HepG2 (cell line): ENCODE measurements at regions not wholly inside any gene's neighbourhood (a gene's known extent, or its start where the extent isn't known, plus 50 kb on each side); places are given as distances from the start of the nearest gene placed in this dataset.

ENCODE experiments used
- ATAC-seq: fragments of 200-7000 bp; cut with Tn5 transposase; 3 replicates; pipeline ENCODE4 v1.9.1; 2020; ENCODE audit warnings: mild to moderate bottlenecking, moderate library complexity
- BruUV-seq: library from RNA; stranded (reverse); fragments of 400-500 nt; replicated peaks from 2 replicates; lab custom pipeline; 2021; lab: Mats Ljungman, UMichigan
- CTCF ChIA-PET: fragments of 300-600 bp; formaldehyde crosslinking; extraction: SDS; loops from one replicate; lab custom pipeline; 2021; ENCODE audit warnings: low total read pairs, inconsistent platforms, low intra/inter-chr PET ratio; lab: Yijun Ruan, JAX
- POLR2A ChIA-PET: fragments of 350-600 bp; sonication (Branson Sonifier 250); formaldehyde crosslinking; loops from one replicate; lab custom pipeline; 2020; ENCODE audit warnings: antibody characterized with exemption, inconsistent platforms; lab: Yijun Ruan, JAX
- DNase-seq: peaks from one replicate; pipeline ENCODE4 v3.0.0-alpha.2; 2015; ENCODE audit warnings: low spot score
- FAIRE-seq: peaks from 3 replicates; lab custom pipeline; 2011; peaks lifted over from hg19 to GRCh38; lab: Jason Lieb, UNC
- H2AFZ ChIP-seq: one replicate; pipeline ENCODE4 v1.6.1; 2011; ENCODE audit warnings: low read length, inconsistent platforms
- H3K27ac ChIP-seq: fragments of 300-600 bp; 3 replicates; pipeline ENCODE4 v1.8.0; 2011; ENCODE audit warnings: mixed run types, mild to moderate bottlenecking, mixed read lengths, low read length, inconsistent platforms; ENCODE audit not compliant: insufficient read depth; ENCODE audit errors: extremely low read length
- H3K27me3 ChIP-seq, 2 experiments: fragments of 200-600 bp in 1 of 2; 2 replicates in 1 of 2; 3 replicates in 1 of 2; pipeline versions ENCODE4 v1.6.0 to v1.8.0; 2011; ENCODE audit warnings: low read length in 2 of 2, mild to moderate bottlenecking in 2 of 2, moderate library complexity in 2 of 2, inconsistent platforms in 1 of 2; ENCODE audit not compliant: insufficient read depth in 2 of 2, control insufficient read depth in 1 of 2
- H3K36me3 ChIP-seq, 2 experiments: fragments of 200-600 bp in 1 of 2; replicated peaks in 1 of 2; 2 replicates in 1 of 2; 3 replicates in 1 of 2; pipeline versions ENCODE4 v1.5.1 to v1.8.0; 2011; ENCODE audit warnings: low read length in 2 of 2, inconsistent platforms in 1 of 2; ENCODE audit not compliant: insufficient read depth in 2 of 2, control insufficient read depth in 1 of 2
- H3K4me1 ChIP-seq: 2 replicates; pipeline ENCODE4 v1.5.1; 2012; ENCODE audit warnings: low read length, inconsistent platforms; ENCODE audit not compliant: insufficient read depth
- H3K4me2 ChIP-seq: 2 replicates; pipeline ENCODE4 v1.6.0; 2011; ENCODE audit warnings: low read depth, low read length, inconsistent platforms
- H3K4me3 ChIP-seq, 3 experiments: fragments of 200-600 bp in 1 of 3; sonication (generic), shearing (Covaris generic) in 1 of 3; replicated peaks in 1 of 3; 2 replicates each; pipeline ENCODE4 v1.5.1; 2011 to 2016; ENCODE audit warnings: low read length in 3 of 3, inconsistent platforms in 2 of 3, low read depth in 2 of 3, mild to moderate bottlenecking in 2 of 3, control low read depth in 1 of 3, mixed read lengths in 1 of 3; ENCODE audit not compliant: insufficient read depth in 1 of 3
- H3K79me2 ChIP-seq: one replicate; pipeline ENCODE4 v1.6.1; 2011; ENCODE audit warnings: low read length, inconsistent platforms; ENCODE audit not compliant: insufficient read depth
- H3K9ac ChIP-seq: 2 replicates; pipeline ENCODE4 v1.6.0; 2011; ENCODE audit warnings: mild to moderate bottlenecking, low read depth, low read length, inconsistent platforms; ENCODE audit not compliant: insufficient read depth
- H3K9me3 ChIP-seq: 2 replicates; pipeline ENCODE4 v1.5.1; 2012; ENCODE audit warnings: mild to moderate bottlenecking, low read length
- H4K20me1 ChIP-seq: 2 replicates; pipeline ENCODE4 v1.6.0; 2011; ENCODE audit warnings: inconsistent platforms, mild to moderate bottlenecking, low read length, moderate library complexity; ENCODE audit not compliant: insufficient read depth
- GABPB1 ChIP-seq: IDR thresholded peaks from 2 replicates; pipeline ENCODE4 v1.6.1; 2016; ENCODE audit warnings: mild to moderate bottlenecking, missing genetic modification reagents, moderate library complexity, missing compliant biosample characterization
- HNRNPH1 ChIP-seq: fragments of 200-400 bp; formaldehyde crosslinking; optimal IDR thresholded peaks from 2 replicates; pipeline ENCODE3; 2017; ENCODE audit warnings: mild to moderate bottlenecking, low read depth, low read length
- NFAT5 ChIP-seq: sonication (generic); formaldehyde crosslinking; IDR thresholded peaks from 2 replicates; pipeline ENCODE4 v1.4.0; 2020; ENCODE audit warnings: missing genetic modification reagents
- POGK ChIP-seq: sonication (generic); formaldehyde crosslinking; conservative IDR thresholded peaks from 2 replicates; pipeline ENCODE4 v1.8.0; 2022; ENCODE audit warnings: mild to moderate bottlenecking, moderate library complexity, missing genetic modification reagents
- SP1 ChIP-seq, 2 experiments: fragments of 450-650 bp in 1 of 2; sonication (generic) in 1 of 2; formaldehyde crosslinking in 1 of 2; IDR thresholded peaks; 2 replicates each; pipeline versions ENCODE4 v1.4.0 to v1.6.1; 2016 to 2020; ENCODE audit warnings: missing genetic modification reagents in 1 of 2
- THAP8 ChIP-seq: sonication (generic); formaldehyde crosslinking; IDR thresholded peaks from 2 replicates; pipeline ENCODE4 v1.5.1; 2020; ENCODE audit warnings: missing genetic modification reagents, mild to moderate bottlenecking, borderline replicate concordance
- TSC22D2 ChIP-seq: sonication (generic); formaldehyde crosslinking; IDR thresholded peaks from 2 replicates; pipeline ENCODE4 v1.5.1; 2020; ENCODE audit warnings: missing genetic modification reagents, mild to moderate bottlenecking, borderline replicate concordance
- ZNF138 ChIP-seq: sonication (generic); formaldehyde crosslinking; IDR thresholded peaks from 2 replicates; pipeline ENCODE4 v1.5.0; 2020; ENCODE audit warnings: mild to moderate bottlenecking, low read depth, missing genetic modification reagents
- ZNF292 ChIP-seq: sonication (generic); formaldehyde crosslinking; IDR thresholded peaks from 2 replicates; pipeline ENCODE4 v1.8.1; 2022; ENCODE audit warnings: mild to moderate bottlenecking, low read depth, missing genetic modification reagents, borderline replicate concordance
- ZNF367 ChIP-seq: sonication (generic); formaldehyde crosslinking; IDR thresholded peaks from 2 replicates; pipeline ENCODE4 v1.4.0; 2020; ENCODE audit warnings: missing genetic modification reagents, borderline replicate concordance
- ZNF468 ChIP-seq: sonication (generic); formaldehyde crosslinking; IDR thresholded peaks from 2 replicates; pipeline ENCODE4 v1.8.0; 2022; ENCODE audit warnings: mild to moderate bottlenecking, moderate library complexity, missing genetic modification reagents
- ZNF496 ChIP-seq: sonication (generic); formaldehyde crosslinking; IDR thresholded peaks from 2 replicates; pipeline ENCODE4 v1.8.1; 2023; ENCODE audit warnings: mild to moderate bottlenecking, moderate library complexity, missing genetic modification reagents; ENCODE audit not compliant: insufficient replicate concordance
- ZNF589 ChIP-seq: sonication (generic); formaldehyde crosslinking; conservative IDR thresholded peaks from 2 replicates; pipeline ENCODE4 v1.8.0; 2022; ENCODE audit warnings: mild to moderate bottlenecking, moderate library complexity, missing genetic modification reagents
- ZNF775 ChIP-seq: sonication (generic); formaldehyde crosslinking; IDR thresholded peaks from 2 replicates; pipeline ENCODE4 v1.4.0; 2020; ENCODE audit warnings: missing genetic modification reagents, mild to moderate bottlenecking, moderate library complexity, borderline replicate concordance
- WGBS: methylation state at CpG from one replicate; pipeline ENCODE4 v1.1.6; 2017; ENCODE audit warnings: low lambda C conversion rate; 5-methylcytosine and 5-hydroxymethylcytosine counted together
- in situ Hi-C: cut with HindIII; loops from 2 replicates; pipeline ENCODE4 v1.10.0; 2017; ENCODE audit warnings: low pct_unique_long_range_greater_than_20kb; ENCODE audit not compliant: extremely low pct_ligation_motif_present
- intact Hi-C: fragments of 100-400 bp; cut with micrococcal nuclease; formaldehyde crosslinking; loops from one replicate; pipeline ENCODE4 v1.10.0; 2022; ENCODE audit not compliant: unreplicated experiment

- Histone ChIP-seq H2AFZ (no peak overlapping the region), H3K9me3 (no peaks in the 10 kb centered on the region), H3K27me3 (peaks cover 1 to 7% of the 10 kb centered on the region in 2 experiments; a peak in 2 of 5 replicates), H3K4me3 (no peak overlapping the region), H3K9ac (no peak overlapping the region), H3K4me2 (no peak overlapping the region), H3K36me3 (no peaks in the 10 kb centered on the region), H3K79me2 (no peaks in the 10 kb centered on the region), H4K20me1 (no peaks in the 10 kb centered on the region; the same call in 1 of the 2 replicates), H3K27ac (no peak overlapping the region), H3K4me1 (no peaks in the 10 kb centered on the region)
- ATAC-seq (no peak), DNase-seq (no peak), FAIRE-seq (no peak)
- WGBS, result 8% methylated on average over 1 of the region's 1 CpG
- ChIA-PET POLR2A (no interaction called here), CTCF (no interaction called here)
- intact Hi-C loops, result no loop called here
- in situ Hi-C loops, result no loop called here
- TF ChIP-seq ZNF775 (CRISPR knock-in tag) (no peak), NFAT5 (CRISPR knock-in tag) (no peak), SP1 (IDR thresholded peaks at IDR 0.05) (no peak), SP1 (CRISPR knock-in tag; IDR thresholded peaks at IDR 0.05) (no peak), ZNF367 (CRISPR knock-in tag) (no peak), ZNF138 (CRISPR knock-in tag) (no peak), POGK (no peak), ZNF589 (CRISPR knock-in tag) (no peak), ZNF468 (CRISPR knock-in tag) (no peak), HNRNPH1 (no peak), TSC22D2 (no peak), THAP8 (CRISPR knock-in tag) (no peak), GABPB1 (CRISPR knock-in tag) (no peak), ZNF292 (no peak), ZNF496 (CRISPR knock-in tag) (no peak)
- BruUV-seq, result no TSS peak
These were observed 214.1 kb upstream of the TLE3 start for GRCh38 chr15:70311821-70312220.
